ENCODE measurements at regions not wholly inside any gene's neighbourhood (a gene's known extent, or its start where the extent isn't known, plus 50 kb on each side); places are given as distances from the start of the nearest gene placed in this dataset.

- Histone ChIP-seq H3K9me2 (replicated peaks; ENCODE audit: insufficient read depth, low read length) (no peaks in the 10 kb centered on the region), H3K4me2 (ENCODE audit: low read depth, low read length) (no peak overlapping the region), H3F3A (ENCODE audit: insufficient read depth, low read length) (no peaks in the 10 kb centered on the region), H3K27me3 (replicated peaks; ENCODE audit: insufficient read depth, low read length) (no peaks in the 10 kb centered on the region), H3K27ac (ENCODE audit: low read length) (no peak overlapping the region), H3K4me3 (ENCODE audit: low read length) (no peak overlapping the region), H3K9ac (ENCODE audit: low read length) (no peak overlapping the region), H3K9me3 (replicated peaks; ENCODE audit: insufficient read depth, low read length) (no peaks in the 10 kb centered on the region), H3K36me3 (replicated peaks; ENCODE audit: insufficient read depth, low read length) (no peaks in the 10 kb centered on the region), H3K4me1 (ENCODE audit: low read length) (no peaks in the 10 kb centered on the region), H4K20me1 (ENCODE audit: insufficient read depth, low read length) (no peaks in the 10 kb centered on the region), H2AFZ (ENCODE audit: low read length) (no peak overlapping the region), H3K79me2 (ENCODE audit: low read length) (no peaks in the 10 kb centered on the region)
- no peak for DNase-seq
- TF ChIP-seq EZH2 (optimal IDR thresholded peaks at IDR 0.05; ENCODE audit: low read depth, low read length): no peak
- no peak for TF ChIP-seq CTCF (IDR thresholded peaks at IDR 0.05; ENCODE audit: low read length)
- TF ChIP-seq EZH2phosphoT487 (IDR thresholded peaks at IDR 0.05; ENCODE audit: low read length): no peak
These were observed 78.3 kb downstream of the TTC32 start for GRCh38 chr2:19823507-19823906.

- Histone ChIP-seq H3K27ac (ENCODE audit: low read length) (no peak overlapping the region), H3K4me1 (ENCODE audit: low read length) (no peaks in the 10 kb centered on the region), H3K36me3 (replicated peaks; ENCODE audit: insufficient read depth, low read length) (no peaks in the 10 kb centered on the region), H3K9ac (ENCODE audit: low read length) (no peak overlapping the region), H3K79me2 (ENCODE audit: low read length) (no peaks in the 10 kb centered on the region), H3F3A (ENCODE audit: insufficient read depth, low read length) (no peaks in the 10 kb centered on the region), H3K4me3 (ENCODE audit: low read length) (no peak overlapping the region), H2AFZ (ENCODE audit: low read length) (no peak overlapping the region), H4K20me1 (ENCODE audit: insufficient read depth, low read length) (no peaks in the 10 kb centered on the region), H3K9me3 (replicated peaks; ENCODE audit: insufficient read depth, low read length) (no peaks in the 10 kb centered on the region), H3K27me3 (replicated peaks; ENCODE audit: insufficient read depth, low read length) (no peaks in the 10 kb centered on the region), H3K9me2 (replicated peaks; ENCODE audit: insufficient read depth, low read length) (no peaks in the 10 kb centered on the region), H3K4me2 (ENCODE audit: low read depth, low read length) (no peak overlapping the region)
- DNase-seq: no peak
- TF ChIP-seq EZH2 (optimal IDR thresholded peaks at IDR 0.05; ENCODE audit: low read depth, low read length): no peak
- TF ChIP-seq CTCF (IDR thresholded peaks at IDR 0.05; ENCODE audit: low read length): no peak
- TF ChIP-seq EZH2phosphoT487 (IDR thresholded peaks at IDR 0.05; ENCODE audit: low read length): no peak
These were observed 82.4 kb downstream of the TTC32 start for GRCh38 chr2:19819097-19820065.

- no peaks in the 10 kb centered on the region for H3K9me2 ChIP-seq (replicated peaks; ENCODE audit: insufficient read depth, low read length)
- H3K27me3 ChIP-seq (replicated peaks; ENCODE audit: insufficient read depth, low read length): no peaks in the 10 kb centered on the region
- TF ChIP-seq CTCF (IDR thresholded peaks at IDR 0.05; ENCODE audit: low read length) (no peak), EZH2 (optimal IDR thresholded peaks at IDR 0.05; ENCODE audit: low read depth, low read length) (no peak), EZH2phosphoT487 (IDR thresholded peaks at IDR 0.05; ENCODE audit: low read length) (no peak)
- no peak overlapping the region for H2AFZ ChIP-seq (ENCODE audit: low read length)
- no peak overlapping the region for H3K4me2 ChIP-seq (ENCODE audit: low read depth, low read length)
- H3K4me1 ChIP-seq (ENCODE audit: low read length): no peaks in the 10 kb centered on the region
- DNase-seq: no peak
- H3K79me2 ChIP-seq (ENCODE audit: low read length): no peaks in the 10 kb centered on the region
- no peak overlapping the region for H3K4me3 ChIP-seq (ENCODE audit: low read length)
- no peaks in the 10 kb centered on the region for H3F3A ChIP-seq (ENCODE audit: insufficient read depth, low read length)
- H3K9ac ChIP-seq (ENCODE audit: low read length): no peak overlapping the region
- H3K9me3 ChIP-seq (replicated peaks; ENCODE audit: insufficient read depth, low read length): no peaks in the 10 kb centered on the region
- H3K27ac ChIP-seq (ENCODE audit: low read length): no peak overlapping the region
- no peaks in the 10 kb centered on the region for H3K36me3 ChIP-seq (replicated peaks; ENCODE audit: insufficient read depth, low read length)
- no peaks in the 10 kb centered on the region for H4K20me1 ChIP-seq (ENCODE audit: insufficient read depth, low read length)
These were observed 83.2 kb downstream of the TTC32 start for GRCh38 chr2:19818543-19818942.

All from MM.1S (cell line).